ENCODE measurements at regions not wholly inside any gene's neighbourhood (a gene's known extent, or its start where the extent isn't known, plus 50 kb on each side); places are given as distances from the start of the nearest gene placed in this dataset.
"Not testable (repeated sequence)": the region's sequence is repeated elsewhere in the genome, so short reads cannot be mapped to it uniquely, and the experiment has no call there.

DNA sequence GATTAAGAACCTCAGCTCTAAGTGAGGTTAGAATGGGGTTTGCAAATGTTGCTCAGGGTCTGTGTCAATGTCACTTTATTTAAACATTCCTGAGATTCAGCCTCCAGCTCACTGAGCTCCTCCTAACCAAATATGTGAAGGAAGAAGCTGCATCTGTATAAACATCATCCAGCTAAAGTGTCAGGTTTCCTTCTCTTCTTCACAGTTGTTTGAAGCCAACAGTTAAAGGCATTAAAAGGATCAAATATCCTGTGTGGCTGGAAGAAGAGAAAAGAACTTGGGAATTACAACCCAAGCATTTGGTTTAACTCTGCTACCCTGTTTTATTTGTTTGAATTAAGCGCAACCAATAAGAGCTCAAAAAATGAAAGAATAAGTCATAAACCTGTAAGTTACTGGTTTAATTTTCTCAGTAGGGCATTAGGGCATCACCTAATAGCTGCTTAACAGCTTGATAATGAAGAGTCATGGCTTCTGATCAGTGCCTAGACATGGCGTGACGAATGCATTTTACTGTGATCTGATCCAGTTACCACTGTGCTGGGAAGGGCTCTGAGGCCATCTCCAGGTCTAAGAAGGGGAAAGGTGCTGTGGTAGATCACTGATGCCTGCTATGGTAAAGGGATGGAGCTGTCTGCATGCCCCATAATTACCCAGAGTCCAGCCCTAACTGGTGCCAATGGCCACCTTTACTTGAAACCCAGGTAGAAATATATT is 165.7 kb upstream of the TSC22D2 start:
- DNase-seq (ENCODE audit: low read depth, low spot score): no peak

DNA sequence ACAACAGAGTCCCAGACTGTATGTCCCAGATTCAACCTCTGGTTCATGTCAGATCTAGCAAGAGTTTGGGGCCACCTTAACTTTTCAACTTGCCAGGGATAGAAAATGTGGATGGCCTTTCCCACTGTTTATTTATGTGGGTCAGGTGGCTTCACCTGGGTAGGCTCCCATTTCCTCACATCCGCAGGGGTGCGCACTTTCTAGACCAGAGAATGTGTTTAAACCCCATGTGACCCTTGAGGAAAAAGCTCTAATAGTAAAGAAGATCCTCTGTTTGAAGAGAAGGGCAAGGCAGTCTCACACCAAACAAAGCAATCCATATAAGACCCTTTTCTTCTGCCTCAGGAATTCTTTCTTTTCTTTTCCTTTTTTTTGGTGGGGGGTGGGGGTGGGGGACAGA is 167.2 kb upstream of the TSC22D2 start:
- no peak for DNase-seq (ENCODE audit: low read depth, low spot score)

DNA sequence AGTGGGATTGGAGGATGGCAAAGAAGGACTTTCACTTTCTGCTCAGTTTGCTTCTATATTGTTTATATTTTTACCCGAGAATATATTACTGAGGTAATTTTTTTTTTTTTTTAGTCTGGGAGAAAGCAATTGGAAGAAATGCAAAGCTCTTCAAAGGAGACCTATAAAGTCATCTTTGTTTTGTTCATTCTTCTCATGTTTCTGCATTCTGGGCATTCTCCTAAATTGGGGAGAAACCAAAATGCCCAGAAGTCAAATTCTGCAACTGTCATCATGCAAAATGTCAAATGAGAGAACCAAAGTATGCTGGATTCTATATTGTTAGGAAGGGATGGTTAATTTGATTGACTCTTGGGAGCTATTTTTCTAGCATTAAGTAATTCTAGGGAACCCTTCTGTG is 168.3 kb upstream of the TSC22D2 start:
- no peak for DNase-seq (ENCODE audit: low read depth, low spot score)

DNA sequence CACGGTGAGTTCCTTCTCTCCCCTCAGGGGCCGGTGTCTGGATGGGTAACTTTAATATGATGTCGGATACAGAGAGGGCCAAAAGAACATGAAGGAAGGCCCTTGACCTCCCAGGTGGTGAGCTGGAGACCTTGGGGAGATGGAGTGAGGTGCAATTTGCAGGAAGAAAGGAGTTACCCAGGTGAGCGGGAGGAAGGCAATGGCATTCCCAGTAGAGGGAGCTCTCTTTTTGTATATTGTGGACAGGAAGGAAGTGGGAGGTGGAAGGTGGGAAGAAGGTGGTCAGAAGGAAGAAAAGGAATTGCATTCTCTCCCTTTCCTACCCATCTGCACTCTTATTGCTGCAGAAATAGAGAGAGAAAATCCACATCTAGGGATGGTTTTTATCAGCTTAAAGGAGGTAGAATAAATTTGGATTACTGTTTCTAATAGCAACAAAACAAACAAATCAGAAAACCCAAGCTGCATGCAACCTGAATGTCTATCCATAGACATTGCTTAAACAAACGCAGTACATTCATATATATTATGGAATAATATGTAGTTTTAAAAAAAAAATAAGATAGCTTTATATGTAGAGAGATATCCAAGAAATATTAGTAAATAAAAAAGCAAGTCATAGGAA is 169.0 kb upstream of the TSC22D2 start:
- peak; percentile 68 for DNase-seq (ENCODE audit: low read depth, low spot score)

DNA sequence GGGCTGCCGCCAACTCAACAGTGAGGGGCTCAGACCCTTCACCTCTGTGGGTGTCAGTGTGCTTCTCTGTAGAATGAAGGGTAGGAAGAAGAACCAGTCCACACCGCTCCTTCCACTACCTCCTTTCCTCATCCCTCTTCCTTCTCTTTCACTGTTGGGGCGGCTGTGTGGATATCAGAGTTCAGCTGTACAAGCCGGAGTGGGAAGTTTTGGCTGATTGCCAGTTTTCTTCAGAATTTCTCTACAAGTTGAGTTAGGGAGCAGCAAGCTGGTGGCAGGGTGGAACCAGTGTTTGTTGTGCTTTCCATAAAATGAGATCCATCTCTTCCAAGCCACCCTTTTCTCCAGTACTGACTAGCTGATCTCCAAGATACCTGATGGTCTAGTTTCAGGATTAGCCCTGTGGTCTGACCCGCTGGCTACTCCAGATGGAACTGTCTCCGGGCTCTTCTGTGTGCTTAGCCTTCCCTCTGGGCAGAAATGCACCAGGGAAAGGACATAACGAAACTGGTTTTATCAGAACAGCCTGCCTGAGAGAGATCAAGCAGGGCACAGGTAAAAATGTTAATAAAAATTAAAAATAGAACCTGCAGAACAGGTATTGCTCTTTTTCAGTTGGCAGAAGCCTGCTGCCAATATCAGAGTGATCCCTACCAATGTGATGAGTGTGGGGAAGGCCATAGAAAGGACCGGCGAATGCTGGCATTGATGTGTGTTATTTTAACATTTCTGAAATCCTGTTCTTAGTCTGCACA is 169.9 kb upstream of the TSC22D2 start:
- DNase-seq (ENCODE audit: low read depth, low spot score): no peak

DNA sequence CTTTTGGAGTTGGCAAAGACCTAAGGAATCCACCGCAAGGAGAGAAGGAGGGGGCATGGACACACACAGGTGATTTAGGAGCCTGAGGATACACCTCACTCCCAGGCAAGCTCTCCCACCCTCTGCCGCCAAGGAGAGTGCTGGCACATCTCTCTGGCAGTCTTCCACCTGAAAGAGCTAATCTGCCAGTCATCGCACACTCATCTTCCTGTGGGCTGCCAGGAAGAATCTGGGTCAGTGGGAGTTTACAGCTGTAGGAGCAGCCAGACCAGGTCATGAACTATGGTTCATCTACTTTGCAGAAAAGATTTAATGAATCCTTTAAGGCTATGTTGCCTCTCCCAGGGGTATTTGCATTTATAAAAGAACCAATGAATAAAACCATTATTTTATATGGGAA is 170.6 kb upstream of the TSC22D2 start:
- no peak for DNase-seq (ENCODE audit: low read depth, low spot score)

DNA sequence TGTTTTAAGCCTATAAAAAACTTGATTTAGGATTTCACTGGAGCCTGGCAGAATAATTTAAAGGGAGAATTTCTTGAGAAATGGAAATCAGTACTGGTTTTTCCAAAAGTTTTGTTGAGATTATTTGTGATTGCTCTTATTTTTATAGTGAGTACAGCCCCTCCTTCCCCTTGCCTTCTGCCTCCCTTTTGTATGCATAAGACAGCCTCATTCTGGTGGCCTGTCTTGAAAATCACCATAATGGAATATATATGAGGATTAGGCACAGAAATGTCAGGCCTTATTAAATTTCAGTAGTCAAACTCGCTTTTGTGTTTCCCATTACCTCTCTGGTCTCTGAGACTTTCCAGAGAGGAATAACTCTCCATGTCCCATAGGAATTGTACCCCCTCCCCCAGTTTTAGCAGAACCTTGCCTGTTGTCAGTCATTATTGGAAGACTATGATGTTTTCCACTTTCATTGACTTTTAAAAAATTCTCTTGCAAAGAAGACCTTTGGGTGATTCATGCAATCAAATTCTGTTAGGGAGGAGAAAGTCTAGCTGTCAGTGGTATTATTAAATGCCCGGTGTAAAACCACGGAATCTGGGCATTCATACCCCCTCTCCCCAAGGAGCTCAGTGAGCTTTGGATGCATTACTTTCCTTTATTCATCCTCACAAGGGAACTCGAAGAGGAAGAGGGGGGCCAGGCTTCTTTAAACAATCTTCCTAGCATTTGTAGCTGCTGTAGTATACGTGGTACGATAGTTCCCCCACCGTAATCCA is 171.6 kb upstream of the TSC22D2 start:
- no peak for DNase-seq (ENCODE audit: low read depth, low spot score)

DNA sequence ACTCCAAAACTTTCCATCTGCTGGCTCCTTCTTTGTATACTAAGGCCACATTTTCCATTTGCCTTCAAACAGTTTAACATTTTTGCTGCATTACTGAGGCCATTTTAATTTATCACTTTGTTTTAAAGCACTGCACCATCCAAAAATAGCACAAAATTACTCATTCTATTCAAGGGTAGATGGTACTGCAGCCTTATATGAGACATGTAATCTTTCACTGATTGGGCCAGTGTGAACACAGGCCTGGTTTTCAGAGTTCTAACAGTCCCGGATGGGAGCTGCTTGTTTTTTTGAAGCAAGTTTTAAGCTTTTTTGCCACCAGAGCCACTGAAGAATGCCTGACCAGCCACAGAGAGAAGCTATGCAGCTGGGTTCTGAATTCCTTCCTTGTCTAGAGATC is 172.3 kb upstream of the TSC22D2 start:
- peak; percentile 34 for DNase-seq (ENCODE audit: low read depth, low spot score)

DNA sequence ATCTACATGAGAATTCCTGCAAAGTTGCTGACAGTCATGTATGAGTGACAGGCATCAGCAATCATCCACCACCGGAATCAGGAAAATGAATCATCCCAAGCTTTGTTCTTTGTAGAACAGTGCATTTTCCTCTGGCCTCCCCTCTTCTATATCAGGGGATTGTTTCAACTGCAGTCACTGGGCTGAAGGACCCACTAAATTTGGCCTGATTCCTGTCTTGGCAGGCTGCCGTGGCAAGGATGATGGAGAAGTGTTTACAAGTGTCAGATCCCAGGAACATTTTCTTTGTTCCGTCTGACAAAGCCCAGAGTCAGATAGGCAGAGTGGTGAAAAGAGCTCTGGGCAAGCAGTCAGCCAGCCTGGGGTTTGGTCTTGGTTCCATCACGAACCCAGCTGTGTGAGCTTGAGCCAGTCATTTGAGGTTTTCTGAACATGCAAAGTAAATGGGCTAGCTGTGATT is 175.1 kb upstream of the TSC22D2 start:
- DNase-seq (ENCODE audit: low read depth, low spot score): peak; percentile 60

DNA sequence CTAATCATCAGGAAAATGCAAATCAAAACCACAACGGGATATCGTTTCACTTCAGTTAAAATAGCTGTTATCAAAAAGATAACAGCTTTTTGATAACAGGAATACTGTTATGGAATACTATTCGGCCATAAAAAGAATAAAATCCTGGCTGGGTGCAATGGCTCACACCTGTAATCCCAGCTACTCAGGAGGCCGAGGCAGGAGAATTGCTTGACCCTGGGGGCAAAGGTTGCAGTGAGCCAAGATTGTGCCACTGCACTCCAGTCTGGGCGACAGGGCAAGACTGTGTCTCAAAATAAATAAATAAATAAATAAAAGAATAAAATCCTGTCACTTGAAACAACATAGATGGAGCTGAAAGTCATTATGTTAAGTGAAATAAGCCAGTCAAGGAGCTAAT is 178.1 kb upstream of the TSC22D2 start:
- no peak for DNase-seq (ENCODE audit: low read depth, low spot score)

DNA sequence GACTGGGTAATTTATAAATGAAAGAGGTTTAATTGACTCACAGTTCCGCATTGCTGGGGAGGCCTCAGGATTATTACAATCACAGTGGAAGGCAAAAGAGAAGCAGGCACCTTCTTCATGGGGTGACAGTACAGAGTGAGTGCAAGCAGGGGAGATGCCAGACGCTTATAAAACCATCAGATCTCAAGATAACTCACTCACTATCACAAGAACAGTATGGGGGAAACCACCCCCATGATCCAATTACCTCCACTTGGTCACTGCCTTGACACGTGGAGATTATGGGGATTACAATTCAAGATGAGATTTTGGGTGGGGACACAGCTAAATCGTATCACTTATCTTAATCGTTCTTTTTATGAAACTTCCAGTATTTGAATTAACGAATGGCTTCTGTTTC is 179.5 kb upstream of the TSC22D2 start:
- not testable (repeated sequence) for DNase-seq (ENCODE audit: low read depth, low spot score)

DNA sequence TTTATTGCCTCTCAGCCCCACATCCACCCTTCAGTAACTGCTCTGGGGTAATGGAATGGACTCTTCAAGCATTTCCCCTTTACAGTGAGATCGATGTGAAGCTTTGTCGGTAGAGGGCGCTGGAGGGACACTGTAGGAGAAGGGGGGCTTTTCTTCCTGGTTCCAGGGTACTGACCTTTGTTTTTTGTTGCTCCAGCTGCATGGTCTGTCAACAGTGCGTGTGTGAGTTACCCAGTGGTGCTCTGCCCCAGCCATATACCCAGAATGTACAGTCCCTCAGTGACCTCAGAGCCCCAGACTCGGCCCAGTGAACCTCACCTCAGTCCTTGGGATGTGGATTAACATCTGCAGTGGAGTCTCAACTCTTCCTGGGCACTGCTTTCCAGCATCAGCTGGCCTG is 180.3 kb upstream of the TSC22D2 start:
- DNase-seq (ENCODE audit: low read depth, low spot score): peak; percentile 86

DNA sequence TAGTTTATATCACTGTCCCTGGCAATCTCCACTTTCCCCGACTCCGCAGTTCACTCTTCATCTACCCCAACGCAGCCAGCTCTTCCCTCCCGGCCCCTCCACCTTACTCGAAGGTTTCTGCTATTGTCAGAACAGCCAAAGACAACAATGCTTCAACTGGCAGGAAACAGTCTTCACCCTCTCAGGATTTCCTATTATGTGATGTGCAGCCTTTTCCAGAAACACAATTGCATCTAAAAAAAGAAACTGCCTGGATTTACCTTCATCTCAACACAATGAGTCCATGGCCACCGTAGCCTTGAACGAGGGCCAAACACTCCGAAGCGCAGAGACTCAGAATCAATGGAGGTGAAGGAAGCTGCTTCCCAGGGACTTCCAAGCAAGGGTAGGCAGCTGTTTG is 182.1 kb upstream of the TSC22D2 start:
- no peak for DNase-seq (ENCODE audit: low read depth, low spot score)

DNA sequence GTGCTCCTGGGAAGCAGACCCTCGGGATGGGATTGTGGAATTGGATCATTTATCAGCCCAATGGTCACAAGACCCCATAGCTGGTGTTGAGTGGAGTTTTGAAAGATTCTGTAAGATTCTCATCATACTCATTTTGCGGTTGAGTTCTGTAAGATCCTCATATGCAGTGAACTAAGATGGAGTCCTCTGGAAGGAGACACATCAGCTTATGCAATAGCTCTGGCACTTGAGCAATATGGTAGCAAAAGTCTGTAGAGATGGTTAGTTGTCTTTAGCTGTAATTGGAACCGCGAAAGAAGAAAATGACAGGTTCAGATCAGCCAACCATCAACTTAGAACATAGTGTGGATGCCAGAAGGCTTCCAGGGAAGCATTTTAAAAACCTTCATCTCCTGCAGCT is 184.5 kb upstream of the TSC22D2 start:
- DNase-seq (ENCODE audit: low read depth, low spot score): no peak

DNA sequence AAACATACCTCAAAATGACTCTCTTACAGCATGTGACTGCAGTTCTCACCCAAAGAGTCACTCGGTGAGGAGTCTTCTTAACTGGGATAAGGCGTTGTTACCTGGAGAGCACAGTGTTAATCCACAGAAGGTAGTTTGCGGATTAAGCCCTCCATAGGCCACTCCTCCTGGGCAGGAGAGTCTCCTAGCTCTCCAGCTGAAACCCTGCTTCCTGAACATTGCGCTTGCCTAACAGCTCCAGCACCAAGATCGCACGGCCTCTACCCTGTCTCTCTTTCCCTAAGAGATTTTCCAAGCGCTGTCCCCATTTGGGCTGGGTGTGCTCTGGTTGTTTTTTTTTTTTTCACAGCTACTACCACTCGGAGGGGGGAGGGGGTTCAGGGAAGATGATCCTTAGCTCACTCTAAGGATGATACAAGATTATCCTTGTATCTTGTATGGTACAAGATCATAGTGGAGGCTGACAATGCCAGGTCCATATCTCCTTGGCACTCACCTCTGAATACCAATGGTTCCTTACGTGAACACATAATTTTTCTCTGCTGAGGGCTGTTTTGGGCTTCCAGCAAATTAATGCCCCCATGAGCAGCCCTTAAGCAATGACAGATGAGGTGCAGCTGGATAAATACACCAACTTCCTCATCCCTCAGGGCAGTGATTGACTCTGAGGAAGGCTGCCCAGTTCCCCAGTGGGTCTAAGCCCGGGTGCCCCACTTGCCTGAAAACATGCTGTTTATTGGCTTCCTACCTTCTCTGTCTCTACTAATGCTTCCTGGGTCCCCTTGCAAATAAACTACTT is 185.2 kb upstream of the TSC22D2 start:
- DNase-seq (ENCODE audit: low read depth, low spot score): peak; percentile 45

DNA sequence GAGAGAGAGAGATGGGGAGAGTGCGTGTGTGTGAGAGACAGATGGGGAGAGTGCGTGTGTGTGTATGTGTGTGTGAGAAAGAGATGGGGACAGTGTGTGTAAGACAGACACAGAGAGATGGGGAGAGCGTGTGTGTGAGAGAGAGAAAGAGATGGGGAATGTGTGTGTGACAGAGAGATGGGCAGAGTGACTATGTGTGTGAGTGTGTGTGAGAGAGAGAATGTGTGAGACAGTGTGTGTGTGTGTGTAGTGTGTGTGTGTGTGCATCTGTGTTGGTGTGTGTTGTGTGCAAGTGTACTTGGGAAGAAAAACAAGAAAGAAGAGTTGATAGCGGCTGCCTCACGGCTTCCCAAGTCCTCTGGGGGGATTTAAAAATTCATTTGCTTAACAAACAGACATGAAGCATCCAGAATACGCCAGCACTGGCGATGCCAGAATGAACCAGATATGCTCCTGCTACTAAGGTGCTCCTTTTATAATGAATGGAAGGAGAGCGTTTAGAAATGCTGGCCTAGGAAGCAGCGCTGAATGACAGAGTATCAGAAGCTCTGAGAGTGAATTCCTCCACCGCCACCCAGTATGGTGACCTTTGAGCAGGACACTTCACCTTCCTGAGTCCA is 186.1 kb upstream of the TSC22D2 start:
- no peak for DNase-seq (ENCODE audit: low read depth, low spot score)

DNA sequence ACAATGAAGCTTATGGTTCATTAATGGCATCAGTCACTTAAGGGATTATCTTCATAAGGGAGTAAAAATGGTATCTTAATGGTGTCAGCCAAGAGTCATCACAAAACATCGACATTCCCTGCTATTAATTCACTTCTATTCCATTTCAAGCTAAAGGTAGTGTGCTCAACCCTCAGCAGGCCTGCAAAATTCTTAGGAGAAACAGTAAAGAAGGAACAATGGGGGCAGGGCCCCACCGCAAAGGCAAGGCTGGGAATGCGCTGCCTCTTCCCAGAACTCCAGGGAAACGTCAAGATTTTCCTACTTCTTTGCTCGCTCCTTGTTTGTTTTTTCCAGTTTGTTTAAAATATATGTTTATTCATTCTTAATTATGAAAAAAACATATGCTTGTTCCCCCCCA is 187.3 kb upstream of the TSC22D2 start:
- peak; percentile 43 for DNase-seq (ENCODE audit: low read depth, low spot score)

DNA sequence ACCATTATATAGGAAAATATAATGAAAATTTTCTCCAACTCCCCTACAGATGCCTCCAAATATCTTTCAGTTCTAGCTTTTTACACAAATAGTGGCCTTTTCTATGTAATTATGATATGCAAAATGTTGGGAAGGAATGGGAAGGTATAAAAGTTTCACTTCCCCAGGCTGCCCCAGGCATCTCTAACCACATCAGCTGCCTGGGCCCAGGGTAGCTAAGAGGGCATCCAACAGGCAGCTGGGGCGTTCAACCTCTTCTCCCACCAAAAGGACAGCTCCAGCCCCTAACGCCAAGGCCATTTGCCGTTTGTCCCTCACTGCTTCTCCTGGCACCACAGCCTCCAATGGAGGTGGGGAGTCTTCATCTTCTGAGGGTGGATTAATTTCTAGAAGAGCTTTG is 188.1 kb upstream of the TSC22D2 start:
- no peak for DNase-seq (ENCODE audit: low read depth, low spot score)

DNA sequence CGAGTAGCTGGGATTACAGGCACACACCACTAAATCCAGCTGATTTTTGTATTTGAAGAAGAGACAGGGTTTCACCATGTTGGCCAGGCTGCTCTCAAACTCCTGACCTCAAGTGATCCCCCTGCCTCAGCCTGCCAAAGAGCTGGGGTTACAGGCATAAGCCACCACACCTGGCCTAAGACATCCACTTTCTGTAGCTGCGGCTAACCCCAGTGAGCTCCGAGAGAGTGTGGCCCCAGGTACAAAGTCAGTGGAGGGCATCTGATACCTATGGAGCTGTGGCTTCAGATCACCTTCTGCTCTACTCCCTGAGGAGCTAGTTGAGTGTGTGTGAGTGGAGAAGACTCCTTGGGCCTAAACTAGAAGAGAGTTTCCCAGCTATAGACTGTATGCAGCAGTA is 189.3 kb upstream of the TSC22D2 start:
- DNase-seq (ENCODE audit: low read depth, low spot score): no peak

DNA sequence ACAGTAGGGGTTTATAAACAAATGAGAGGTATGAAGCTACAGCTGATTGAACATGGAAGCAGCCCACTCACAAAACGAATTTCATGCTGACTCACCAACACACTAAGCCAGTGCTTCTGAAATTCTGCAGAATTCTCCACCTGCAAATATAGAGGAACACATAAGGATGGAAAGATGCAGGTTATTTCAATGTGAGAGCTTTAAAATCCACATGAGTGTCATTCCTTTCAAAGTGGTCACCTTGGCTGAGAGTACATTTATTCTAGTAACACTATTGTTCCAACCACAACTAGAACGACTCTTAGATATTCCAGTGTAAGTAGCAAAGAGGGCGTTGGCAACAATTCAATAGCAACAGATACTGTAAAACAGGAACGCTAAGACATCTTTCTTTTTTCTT is 189.9 kb upstream of the TSC22D2 start:
- no peak for DNase-seq (ENCODE audit: low read depth, low spot score)

DNA sequence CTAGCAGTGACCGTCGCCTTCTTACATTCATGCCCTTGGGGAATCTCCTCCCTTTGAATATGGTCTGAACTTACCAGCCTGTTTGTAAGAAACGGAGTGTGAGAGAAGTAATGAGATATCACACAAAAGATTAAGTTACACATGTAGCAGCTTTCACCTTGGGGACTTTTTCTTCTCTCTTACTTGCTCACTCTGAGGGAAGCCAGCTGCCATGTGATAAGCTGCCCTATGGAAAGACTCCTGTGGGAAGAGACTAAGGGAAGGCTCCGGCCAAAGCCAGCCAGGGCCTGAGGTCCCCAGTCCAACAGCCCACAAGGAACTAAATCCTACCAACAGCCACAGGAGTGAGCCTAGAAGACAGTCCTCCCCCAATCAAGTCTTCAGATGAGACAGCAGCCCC is 190.4 kb upstream of the TSC22D2 start:
- no peak for DNase-seq (ENCODE audit: low read depth, low spot score)

Measured in ELF-1 (cell line).